ENCODE measurements at regions not wholly inside any gene's neighbourhood (a gene's known extent, or its start where the extent isn't known, plus 50 kb on each side); places are given as distances from the start of the nearest gene placed in this dataset.

GRCh38 chr16:87216148-87216840 lies 100.9 kb downstream of the C16orf95 start:
- TF ChIP-seq POLR2AphosphoS5 (IDR thresholded peaks at IDR 0.05; ENCODE audit: low read depth, low read length) (no peak), TAF1 (IDR thresholded peaks at IDR 0.05; ENCODE audit: borderline replicate concordance, insufficient read depth, low read length) (no peak), REST (IDR thresholded peaks at IDR 0.05; ENCODE audit: insufficient read depth in 1 of 2, low read depth in 2 of 2, low read length in 2 of 2) (no peak), SIN3A (IDR thresholded peaks at IDR 0.05; ENCODE audit: borderline replicate concordance, insufficient read depth, low read length) (no peak), FOXP2 (optimal IDR thresholded peaks at IDR 0.05; ENCODE audit: borderline replicate concordance, extremely low read depth, extremely low read length, insufficient read depth) (no peak)
